T-helper 2 cell treated with Interferon-gamma antibody and Interleukin-4, amounts not matched to agents 5 μg/mL and 100 μg/mL, for 36 hours (primary cell): ENCODE measurements at regions not wholly inside any gene's neighbourhood (a gene's known extent, or its start where the extent isn't known, plus 50 kb on each side); places are given as distances from the start of the nearest gene placed in this dataset.

ENCODE experiments used
- DNase-seq: peaks from one replicate; pipeline ENCODE4 v3.0.0; 2021; ENCODE audit warnings: low spot score
- H3K27ac Mint-ChIP-seq: one replicate; pipeline ENCODE4 v1.8.0; 2021; ENCODE audit warnings: mild to moderate bottlenecking, mixed read lengths
- H3K27me3 Mint-ChIP-seq: one replicate; pipeline ENCODE4 v1.8.0; 2021; ENCODE audit warnings: low read depth, mixed read lengths
- H3K36me3 Mint-ChIP-seq: one replicate; pipeline ENCODE4 v1.8.0; 2021; ENCODE audit warnings: low read depth, mixed read lengths
- H3K4me1 Mint-ChIP-seq: one replicate; pipeline ENCODE4 v1.8.0; 2021; ENCODE audit warnings: low read depth, mixed read lengths
- H3K4me3 Mint-ChIP-seq: one replicate; pipeline ENCODE4 v1.8.0; 2022; ENCODE audit warnings: mild to moderate bottlenecking, moderate library complexity, mixed read lengths
- H3K9me3 Mint-ChIP-seq: one replicate; pipeline ENCODE4 v1.8.0; 2021; ENCODE audit warnings: mixed read lengths

- no peak overlapping the region for H3K27ac Mint-ChIP-seq
- DNase-seq = no peak
- H3K9me3 Mint-ChIP-seq = no peaks in the 10 kb centered on the region
- H3K4me1 Mint-ChIP-seq = no peaks in the 10 kb centered on the region
- H3K36me3 Mint-ChIP-seq = no peaks in the 10 kb centered on the region
- H3K27me3 Mint-ChIP-seq = peaks cover 6% of the 10 kb centered on the region
- no peak overlapping the region for H3K4me3 Mint-ChIP-seq
These were observed 56.4 kb upstream of the WDR17 start for GRCh38 chr4:176009254-176009653.

- H3K27me3 Mint-ChIP-seq = no peaks in the 10 kb centered on the region
- DNase-seq = no peak
- H3K36me3 Mint-ChIP-seq = no peaks in the 10 kb centered on the region
- H3K27ac Mint-ChIP-seq = no peak overlapping the region
- H3K9me3 Mint-ChIP-seq = no peaks in the 10 kb centered on the region
- peaks cover 2% of the 10 kb centered on the region for H3K4me1 Mint-ChIP-seq
- no peak overlapping the region for H3K4me3 Mint-ChIP-seq
These were observed 54.1 kb upstream of the WDR17 start for GRCh38 chr4:176011529-176011928.

DNA sequence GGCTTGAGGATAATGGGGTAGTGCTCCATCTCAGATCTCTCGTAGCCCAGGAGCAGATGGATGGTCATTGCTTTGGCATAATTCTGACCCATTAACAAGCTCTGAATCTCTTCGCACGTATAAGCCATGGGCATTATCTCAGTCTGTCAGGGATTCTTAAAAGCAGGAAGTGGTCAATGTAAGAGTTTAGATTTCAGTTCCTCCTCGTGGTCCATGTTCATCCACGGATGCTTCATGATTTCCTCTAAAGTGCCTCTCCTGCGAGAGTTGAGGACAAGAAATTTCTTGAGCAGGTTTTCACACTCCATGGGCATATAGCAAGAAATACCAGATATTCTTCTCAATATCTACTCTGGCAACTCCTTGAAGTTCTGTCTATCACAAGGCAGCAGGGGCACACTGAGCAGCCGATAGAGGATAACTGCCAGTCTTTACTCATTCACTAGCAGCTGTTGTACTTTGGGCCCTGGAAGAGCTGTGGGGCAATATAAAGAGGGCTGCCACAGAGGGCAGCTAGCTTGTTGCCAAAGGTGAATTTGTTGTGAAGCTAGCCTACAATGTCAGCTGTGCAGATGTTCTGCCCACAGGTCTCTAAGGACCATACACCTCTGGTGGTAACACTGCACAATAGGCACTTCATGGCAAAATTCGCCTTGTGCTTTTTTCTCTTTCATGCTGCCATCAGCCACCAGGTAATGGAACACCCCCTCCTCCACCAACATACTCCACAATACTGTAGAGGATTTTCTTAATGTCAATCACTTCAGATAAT is 52.0 kb upstream of the WDR17 start:
- Mint-ChIP-seq H3K4me1 (peaks cover 2% of the 10 kb centered on the region), H3K27ac (no peak overlapping the region), H3K4me3 (no peak overlapping the region), H3K9me3 (no peaks in the 10 kb centered on the region), H3K27me3 (no peaks in the 10 kb centered on the region), H3K36me3 (no peaks in the 10 kb centered on the region)
- DNase-seq = no peak

DNA sequence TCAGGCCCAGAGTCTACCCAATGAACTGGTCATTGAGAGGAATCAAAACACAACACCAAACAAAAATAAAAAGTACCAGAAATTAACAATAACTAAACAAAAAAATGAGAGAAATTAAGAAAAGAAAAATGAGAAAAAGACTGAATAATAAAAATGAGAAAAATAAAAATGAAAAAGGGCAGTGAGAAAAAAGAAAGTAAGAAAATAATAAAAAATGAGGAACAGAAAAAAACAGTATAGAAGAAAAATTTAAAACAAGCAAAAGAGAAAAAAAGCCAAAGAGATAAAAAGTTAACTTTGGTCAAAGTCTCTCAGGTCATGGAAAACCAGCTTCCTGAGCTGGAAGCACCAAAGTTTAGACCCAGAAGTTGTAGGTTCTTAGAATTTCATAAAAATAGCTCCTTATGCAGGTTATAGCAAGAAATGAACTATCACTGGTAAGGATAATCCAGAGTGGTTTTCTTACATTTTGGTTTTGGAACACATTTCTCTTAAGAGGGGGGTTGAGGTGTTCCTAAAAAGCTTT is 51.0 kb upstream of the WDR17 start:
- Mint-ChIP-seq H3K27ac (no peak overlapping the region), H3K4me3 (no peak overlapping the region), H3K4me1 (peaks cover 2% of the 10 kb centered on the region), H3K9me3 (no peaks in the 10 kb centered on the region), H3K27me3 (no peaks in the 10 kb centered on the region), H3K36me3 (no peaks in the 10 kb centered on the region)
- DNase-seq = no peak
